T-helper 2 cell treated with Interferon-gamma antibody and Interleukin-4, amounts not matched to agents 100 ng/mL and 5 ng/mL, for 36 hours (primary cell): ENCODE measurements at regions not wholly inside any gene's neighbourhood (a gene's known extent, or its start where the extent isn't known, plus 50 kb on each side); places are given as distances from the start of the nearest gene placed in this dataset.

Experiments
- intact Hi-C: fragments of 100-400 bp; cut with micrococcal nuclease; formaldehyde crosslinking; loops from one replicate; pipeline ENCODE4 v1.15.1; 2023

DNA sequence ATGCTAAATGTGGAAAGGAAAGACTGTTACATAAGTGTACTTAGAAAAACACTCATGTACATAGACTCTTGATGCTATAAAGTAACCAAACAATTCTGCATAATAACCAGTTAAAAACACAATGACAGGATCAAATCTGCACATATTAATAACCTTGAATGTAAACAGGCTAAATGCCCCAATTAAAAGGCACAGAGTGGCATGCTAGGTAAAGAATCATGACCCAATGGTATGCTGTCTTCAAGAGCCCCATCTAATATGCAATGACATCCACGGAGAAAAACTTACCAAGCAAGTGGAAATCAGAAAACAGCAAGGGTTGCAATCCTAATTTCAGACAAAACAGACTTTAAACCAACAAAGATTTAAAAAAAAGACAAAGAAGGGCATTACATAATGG is 644.8 kb upstream of the PKN2 start:
- intact Hi-C loops, result no loop called here

DNA sequence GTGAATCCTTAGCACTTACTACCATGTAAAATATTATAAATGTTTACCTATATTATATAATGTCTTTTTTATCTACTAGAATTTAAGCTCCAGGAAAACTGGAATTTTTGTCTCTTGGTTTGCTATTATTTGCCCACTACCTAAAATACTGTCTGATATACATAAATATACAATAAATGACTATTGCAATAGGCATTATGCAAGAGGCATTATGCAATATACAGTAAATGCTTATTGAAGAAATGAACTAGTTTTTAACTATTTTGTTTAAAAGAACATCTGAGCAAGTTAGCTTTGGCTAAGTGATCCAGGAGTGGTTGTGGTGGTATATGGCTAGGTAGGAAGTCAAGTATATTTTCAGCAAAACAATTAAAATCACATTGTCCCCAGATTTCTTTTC is 640.2 kb upstream of the PKN2 start:
- intact Hi-C loops, result no loop called here

DNA sequence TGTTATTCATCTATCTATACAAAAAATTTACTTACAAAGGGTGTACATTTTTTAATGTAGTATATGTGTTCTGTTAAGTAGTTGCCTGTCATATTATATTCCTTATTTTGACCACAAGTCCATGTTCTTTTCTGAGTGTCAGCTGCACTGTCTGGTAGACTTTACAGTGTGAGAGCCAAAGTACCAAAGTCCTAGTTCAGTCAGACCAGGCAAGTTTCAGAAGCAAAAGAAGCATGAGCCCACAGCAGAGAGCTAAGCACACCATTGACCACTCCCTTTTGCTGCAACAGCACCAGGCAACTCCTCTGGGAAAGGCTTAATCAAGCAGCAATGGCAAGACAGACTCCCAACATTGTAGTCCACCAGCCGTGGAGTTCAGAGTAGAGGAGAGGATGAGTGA is 631.9 kb upstream of the PKN2 start:
- intact Hi-C loops, result no loop called here

DNA sequence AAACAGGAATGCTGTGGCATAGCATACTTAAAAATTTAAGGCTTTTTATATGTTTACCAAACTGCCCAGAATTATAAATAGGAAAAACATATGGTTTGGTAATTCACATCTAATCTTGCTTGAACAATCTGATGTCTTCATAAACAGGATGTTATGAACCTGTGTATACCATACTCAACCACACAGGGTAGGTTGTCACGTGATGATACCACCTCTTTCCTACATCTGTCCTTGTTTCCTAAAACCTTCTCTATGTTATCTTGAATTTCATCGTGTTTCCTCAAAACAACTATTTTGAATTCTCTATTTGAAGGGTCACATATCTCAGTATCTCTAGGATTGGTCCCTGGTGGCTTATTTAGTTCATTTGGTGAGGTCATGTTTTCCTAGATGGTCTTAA is 631.0 kb upstream of the PKN2 start:
- intact Hi-C loops, result no loop called here

DNA sequence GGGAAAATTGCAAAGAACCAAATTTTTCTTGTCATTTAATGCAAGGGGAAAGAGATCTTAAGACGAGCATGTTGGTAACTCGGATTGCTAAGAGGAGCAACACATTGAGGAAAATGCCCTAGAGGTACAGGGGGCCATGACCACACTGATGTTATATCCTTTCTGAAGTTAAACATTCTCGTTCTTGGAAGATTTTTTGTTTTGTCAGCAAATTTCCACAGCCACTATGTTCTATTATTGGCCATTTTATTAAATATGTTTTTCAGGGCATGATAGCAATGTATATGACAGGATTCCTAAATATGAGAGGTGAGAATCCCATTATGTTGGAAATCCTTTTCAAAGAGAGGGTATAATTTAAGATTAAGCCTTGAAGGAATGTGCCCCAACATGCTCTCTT is 627.2 kb upstream of the PKN2 start:
- intact Hi-C loops, result no loop called here

DNA sequence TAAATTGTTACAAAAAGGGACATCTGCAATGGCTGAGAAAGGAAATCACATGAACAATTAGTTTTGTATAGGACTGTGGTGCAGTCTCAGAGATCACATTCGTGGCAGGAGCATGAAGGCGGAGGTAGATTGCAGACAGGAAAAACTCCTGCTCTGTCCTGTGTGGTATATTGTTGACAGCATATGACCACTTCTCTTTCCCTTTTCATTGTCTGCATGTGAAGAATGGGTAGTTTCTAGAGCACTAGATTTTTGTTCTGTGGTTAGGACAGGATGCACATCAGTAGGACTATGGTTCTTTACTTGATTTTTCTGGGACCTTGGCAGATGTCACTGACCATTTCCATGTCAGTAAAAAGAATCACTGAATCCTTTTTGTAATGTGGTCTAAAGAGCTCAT is 625.9 kb upstream of the PKN2 start:
- intact Hi-C loops, result no loop called here

DNA sequence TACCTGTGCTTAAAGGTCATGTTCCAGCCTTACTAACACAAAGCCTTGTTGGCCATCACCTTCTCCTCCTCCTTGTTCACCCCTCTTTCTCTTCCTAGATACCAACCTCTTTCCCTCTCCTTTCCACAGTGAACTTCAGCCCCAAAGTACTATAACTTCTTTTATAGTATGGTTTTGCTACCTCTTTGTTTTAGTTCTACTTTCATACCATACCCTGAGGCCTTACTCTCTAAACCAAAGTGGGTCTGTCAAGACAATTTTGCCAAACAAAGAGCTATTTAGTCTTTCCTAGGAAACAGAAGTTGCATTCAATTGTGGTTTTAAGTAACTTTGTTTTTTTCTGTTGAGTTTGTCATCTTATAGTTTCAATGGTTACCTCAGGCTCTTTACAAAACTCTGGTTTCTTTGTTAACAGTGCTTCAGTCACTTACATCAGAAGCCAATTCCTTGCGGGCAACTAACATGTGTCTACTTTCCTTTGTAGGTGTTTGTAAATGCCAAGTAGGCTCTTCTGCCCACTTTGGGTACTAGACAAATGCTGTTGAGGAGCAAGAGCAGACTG is 623.9 kb upstream of the PKN2 start:
- intact Hi-C loops, result loop anchor here (2.0 kb wide), 1 partner anchor 733 kb away; no protein-coding TSS in a partner anchor

DNA sequence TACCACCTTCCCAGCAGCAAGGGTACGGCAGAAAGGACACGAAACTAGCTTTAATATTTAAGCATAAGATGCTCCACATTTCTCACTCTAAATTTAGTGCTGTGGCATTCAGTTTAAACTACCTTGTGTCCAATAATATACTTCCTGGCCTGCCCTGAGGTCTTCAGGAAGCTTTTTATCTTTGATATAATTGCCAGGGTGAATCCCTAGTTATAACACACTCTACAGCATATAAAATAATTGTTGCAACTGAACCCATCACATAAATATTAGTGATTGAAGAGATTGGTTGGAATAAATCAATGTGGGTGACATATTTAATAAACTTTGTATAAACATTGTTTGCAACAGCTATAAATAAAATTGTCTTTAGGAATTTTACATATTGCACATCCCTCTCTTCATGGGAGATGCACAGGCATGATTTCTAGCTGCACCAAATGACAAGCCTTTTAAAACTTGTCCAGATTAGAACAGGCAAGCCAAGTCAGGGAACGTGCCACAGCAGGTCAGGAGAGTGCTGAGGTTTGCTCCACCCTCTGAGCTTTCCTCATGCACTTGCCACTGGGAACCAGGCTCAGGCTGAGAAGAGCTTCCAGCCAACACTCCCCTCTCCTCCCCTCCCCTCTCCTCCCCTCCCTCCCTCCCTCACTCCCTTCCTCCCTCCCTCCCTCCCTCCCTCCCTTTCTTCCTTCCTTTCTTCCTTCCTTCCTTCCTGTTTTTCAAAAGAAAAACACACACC is 623.2 kb upstream of the PKN2 start:
- intact Hi-C loops, result loop anchor here (2.0 kb wide), 1 partner anchor 734 kb away; no protein-coding TSS in a partner anchor

DNA sequence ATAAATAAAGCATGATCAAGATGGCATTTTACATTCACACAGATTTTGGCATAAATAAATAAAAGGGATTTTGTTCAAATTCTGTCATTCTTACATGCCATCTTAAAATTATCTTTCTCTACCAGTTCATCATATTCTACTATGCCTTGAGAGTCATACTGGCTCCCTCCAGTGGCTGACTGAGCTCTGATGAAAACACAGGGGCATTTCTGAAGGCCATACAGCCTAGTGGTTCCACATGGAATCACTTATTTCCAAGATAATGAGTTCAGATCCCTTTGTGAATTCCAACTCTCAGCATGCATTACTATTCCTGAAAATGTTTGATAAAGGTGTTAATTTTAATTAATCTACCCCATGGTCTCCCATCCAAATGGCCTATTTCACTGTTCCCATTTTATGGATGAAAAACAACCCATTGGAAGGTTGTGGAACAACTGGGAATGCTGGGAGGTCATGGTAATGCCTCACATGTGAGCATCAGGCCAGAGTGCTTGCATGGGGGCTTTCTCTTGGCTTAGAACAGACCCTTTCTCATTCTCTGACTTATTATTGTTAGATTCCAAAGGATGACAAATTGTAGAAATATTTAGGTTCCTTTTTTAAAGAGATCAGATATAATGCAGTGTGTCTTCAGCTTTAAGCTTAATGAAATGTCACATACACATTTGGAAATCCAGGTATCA is 622.4 kb upstream of the PKN2 start:
- intact Hi-C loops, result loop anchor here (2.0 kb wide), 1 partner anchor 735 kb away; no protein-coding TSS in a partner anchor

DNA sequence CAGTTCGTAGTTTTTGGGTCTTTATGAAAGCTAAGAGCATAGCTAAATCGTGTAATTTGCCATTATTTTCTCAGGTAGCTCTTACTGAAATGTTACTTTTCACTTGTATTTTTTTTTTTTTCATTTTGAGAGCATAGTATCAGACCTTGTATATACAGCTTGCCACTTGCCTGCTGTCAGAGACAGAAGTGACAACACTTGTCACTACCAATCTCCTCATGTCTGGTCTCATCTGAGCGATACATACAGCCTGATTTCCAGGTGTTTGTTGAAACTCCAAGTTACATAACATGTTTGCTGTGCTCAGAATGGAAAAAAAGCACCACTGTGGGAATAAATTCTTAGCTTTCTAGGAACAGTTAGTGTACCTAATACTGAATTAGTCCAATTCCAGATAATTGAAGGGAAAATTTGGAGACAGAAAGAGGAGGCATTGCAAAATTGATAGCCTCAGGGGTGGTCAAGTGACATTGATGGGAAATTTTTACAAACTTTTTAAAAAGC is 621.4 kb upstream of the PKN2 start:
- intact Hi-C loops, result no loop called here

DNA sequence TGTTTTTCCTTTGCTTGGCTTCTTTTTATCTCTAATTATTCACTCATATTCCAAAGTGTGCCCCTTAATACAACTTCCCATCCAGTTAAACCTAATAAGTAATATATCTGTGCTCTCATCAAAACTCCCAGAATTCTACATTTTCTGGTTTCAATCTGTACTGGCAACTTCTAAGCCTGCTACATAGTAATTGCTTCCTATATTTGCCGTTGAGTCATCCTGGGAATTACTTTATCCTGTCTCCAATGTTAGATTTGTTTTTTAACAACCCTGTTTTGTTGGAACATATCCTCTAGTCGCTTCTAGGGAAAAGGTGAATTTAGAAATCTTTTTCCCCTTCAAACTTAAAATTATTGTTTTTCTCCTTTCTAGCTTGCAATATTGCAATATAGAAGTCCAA is 620.5 kb upstream of the PKN2 start:
- intact Hi-C loops, result no loop called here

DNA sequence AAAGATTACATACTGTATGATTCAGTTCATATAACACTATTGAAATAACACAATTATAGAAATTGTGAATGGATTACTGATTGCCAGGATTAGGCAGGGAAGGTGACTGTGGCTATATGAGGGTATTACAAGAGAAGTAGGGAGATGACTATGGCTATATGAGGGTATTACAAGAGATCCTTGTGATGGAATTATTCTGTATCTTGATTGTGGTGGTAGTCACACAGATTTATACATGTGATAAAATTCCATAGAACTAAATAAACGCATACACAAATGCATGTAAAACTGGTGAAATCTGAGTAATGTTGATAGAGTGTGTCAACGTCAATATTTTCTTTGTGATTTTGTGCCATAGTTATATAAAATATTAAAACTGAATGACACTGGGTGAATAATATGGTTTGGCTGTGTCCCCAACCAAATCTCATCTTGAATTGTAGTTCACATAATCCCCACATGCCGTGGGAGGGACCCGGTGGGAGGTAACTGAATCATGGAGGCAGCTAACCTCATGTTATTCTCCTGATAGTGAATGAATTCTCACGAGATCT is 615.6 kb upstream of the PKN2 start:
- intact Hi-C loops, result no loop called here

DNA sequence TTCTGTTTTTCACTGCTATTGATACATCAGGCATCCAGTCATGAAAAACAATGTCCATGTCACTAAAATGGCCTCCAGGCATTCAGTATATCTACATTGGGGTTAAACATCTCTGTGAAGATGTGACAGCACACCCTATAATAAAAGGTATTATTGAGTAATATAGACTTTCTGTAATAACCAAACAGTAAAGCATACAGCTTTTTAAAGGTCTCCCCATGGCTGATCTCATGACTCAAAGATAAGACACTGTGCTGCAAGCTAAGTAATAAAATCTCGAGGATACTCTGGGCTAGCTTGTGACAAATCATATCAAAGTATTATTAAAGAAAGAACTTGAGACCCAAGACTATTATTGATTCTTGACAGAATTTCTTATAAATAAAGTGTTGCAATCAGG is 613.1 kb upstream of the PKN2 start:
- intact Hi-C loops, result no loop called here

DNA sequence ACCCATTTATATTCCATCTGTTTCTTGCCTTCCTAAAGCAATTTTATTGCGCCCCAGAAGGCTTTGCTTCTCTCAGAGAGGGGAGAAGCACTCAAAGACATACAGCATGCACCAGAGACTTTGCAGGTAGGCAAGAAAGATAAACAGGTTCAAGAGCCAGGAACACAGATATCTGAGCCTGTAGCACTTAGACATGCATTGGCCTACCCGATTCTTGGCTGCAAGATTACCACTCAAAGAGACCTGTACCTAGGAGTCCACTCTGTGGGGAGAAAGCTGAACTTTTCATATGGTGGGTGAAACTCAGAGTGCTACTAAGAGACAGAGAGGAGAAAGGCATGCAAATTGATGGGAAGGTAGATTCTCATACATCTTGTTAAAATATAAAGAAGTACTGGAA is 609.4 kb upstream of the PKN2 start:
- intact Hi-C loops, result no loop called here

DNA sequence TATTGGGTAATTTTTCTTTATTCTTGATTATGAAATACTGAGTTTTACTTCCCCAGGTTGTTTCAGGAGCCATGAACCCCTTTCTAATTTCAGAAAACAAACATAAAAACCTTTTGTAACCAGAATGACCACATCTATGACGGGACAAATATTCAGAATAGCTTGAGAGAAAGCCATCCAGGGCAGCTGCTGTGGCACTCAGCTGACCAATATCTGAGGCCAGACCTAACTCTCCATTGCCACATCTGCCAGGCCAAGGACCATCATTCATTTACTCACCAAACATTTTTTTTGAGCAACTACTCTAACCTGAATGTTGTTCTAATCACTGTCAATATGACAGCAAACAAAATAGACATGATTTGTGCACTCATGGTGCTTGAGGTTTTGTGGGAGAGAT is 608.3 kb upstream of the PKN2 start:
- intact Hi-C loops, result no loop called here

DNA sequence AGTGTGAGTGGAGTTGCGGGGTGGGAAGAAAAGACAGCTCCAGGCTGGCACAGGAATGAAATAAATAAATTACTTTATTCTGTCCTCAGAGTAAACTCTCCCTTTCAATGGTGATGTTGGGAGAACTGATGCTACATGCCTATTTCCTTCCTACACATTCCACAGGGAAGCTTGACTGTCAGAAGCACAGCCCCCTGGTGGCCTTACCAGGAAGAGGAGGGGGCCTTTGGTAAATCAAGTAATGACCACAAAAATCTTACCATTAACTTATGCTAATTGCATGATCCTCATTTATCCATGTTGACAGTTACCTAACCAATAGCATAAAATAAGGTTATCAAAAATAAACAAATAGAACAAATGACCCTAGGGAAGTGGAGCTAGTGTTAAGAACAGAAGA is 605.0 kb upstream of the PKN2 start:
- intact Hi-C loops, result no loop called here

DNA sequence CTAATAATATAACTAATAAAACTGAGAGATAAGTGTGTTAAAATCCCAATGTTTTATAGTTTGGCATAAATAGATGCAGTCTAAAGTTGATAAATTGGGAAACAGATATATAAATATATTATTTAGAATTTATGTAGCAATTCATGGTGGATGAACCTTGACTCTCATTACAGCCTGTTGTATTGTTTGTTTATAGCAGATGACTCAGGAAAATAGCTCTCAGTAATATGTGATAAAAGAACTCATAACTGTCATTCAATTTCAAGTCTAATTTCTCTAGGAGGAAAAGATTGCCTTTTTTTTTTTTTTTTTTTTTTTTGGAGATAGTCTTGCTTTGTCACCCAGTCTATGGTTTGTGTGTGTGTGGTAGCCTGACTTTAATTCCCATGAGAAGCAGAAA is 603.2 kb upstream of the PKN2 start:
- intact Hi-C loops, result no loop called here

DNA sequence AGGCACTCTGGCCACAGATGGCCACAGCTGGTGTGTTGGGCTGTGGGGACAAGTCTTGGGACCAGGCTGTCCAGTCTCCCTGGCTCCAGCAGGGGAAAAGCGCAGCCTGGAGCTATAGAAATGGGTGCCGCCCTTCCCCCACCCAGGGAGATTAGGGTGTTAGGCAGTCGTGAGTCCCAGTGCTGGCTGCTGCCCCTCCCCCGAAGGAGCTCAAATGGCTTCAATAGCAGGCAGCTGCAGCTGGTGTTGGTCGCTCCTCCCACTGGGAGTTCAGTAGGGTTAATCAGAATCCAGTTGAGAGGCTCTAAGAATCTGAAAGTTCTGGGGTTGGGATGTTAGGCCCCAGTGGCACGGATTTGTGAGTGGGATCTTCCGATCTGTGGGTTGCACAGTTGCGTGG is 595.6 kb upstream of the PKN2 start:
- intact Hi-C loops, result no loop called here

DNA sequence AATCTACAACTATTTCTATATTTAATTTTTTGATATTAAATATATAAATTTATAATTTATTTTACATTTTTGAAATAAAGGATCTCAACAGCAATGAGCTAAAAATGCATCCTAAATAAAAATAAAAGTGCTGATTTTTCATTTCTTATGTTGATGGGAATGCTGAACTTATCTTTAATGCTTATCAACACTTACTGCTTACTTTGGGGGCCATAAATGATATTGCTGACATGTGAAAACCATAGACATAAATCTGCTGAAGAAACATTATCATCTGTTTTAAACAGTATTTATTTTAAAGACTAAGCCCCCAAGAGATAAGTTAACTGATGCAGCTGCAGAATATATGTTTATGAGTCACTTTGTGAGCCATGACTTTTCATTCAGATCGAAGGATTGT is 594.1 kb upstream of the PKN2 start:
- intact Hi-C loops, result no loop called here

DNA sequence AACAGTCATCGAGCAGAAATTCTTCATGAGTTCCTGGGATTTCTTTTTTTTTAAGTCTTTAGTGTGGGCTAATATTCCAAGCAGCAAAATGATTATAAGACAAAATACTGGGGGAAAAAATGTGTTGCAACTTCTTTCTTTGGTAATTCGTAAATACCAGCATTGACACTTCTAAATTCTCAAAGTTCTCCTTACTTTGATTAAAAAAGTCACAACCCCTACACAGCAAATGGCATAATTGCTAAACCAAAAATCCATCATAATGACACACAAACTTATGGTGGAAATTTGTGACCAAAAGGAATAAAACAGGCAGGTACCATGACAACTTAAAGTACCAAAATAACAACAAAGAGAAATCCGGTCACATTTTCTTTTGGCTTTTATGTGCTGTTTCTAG is 585.2 kb upstream of the PKN2 start:
- intact Hi-C loops, result no loop called here

DNA sequence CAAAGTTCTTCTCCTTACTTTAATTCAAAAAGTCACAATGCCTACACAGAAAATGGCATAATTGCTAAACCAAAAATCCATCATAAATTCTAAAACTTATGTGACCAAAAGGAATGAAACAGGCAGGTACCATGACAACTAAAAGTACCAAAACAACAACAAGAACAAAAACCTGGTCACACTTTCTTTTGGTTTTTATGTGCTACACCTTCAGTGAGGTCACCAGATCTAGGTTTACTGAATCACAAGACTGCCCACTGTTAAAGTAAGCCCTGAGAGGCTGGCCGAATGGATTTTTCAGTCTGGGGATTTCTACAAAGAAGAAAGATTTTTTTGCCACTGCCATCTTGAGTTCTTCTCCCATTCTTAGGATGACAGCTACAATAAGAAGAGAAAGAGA is 583.0 kb upstream of the PKN2 start:
- intact Hi-C loops, result no loop called here

DNA sequence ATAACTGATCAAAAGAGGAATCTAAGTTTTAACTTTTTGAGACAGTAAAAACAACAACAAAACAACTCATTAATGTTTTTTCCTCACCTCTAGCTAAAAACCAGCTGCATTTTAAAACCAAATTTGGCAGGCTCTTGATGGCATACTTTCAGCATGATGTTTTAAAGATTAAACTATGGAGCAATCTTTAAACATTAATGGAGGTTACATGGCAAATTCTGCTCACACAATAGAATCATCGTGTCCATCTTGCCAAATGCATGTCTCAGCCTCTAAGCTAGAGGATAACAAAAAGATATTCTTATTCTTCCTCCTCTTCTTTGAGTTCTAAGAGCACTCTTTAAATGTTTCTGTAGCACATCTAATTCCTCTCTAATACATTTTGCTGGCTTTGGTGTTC is 579.8 kb upstream of the PKN2 start:
- intact Hi-C loops, result no loop called here
